ENCODE measurements at regions not wholly inside any gene's neighbourhood (a gene's known extent, or its start where the extent isn't known, plus 50 kb on each side); places are given as distances from the start of the nearest gene placed in this dataset.

DNA sequence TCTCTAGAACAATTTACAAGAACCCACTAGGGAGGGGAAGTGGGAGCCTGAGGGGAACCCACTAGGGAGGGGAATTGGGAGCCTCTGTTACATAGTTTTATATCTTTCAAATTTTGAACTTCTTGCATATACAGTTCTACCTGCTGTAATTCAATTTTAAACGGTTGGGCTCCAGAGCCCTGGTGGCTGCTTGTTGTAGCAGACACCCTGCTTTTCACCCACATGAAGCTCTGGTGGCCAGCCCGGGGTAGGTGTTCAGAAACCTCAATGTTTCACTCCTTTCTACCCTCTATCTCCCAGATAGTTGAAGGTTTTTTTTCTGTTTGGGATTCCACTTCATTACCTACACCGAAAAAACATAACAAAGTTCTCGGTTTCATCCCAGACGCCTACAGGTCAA, 124.4 kb downstream of the TMEM174 start:
- Histone ChIP-seq H3K36me3 (ENCODE audit: insufficient read depth) (no peaks in the 10 kb centered on the region), H3K4me1 (ENCODE audit: low read depth, poor library complexity, severe bottlenecking) (no peaks in the 10 kb centered on the region), H3K9ac (no peak overlapping the region), H3K4me2 (no peak overlapping the region), H2AFZ (ENCODE audit: low read depth) (no peak overlapping the region), H3K79me2 (ENCODE audit: insufficient read depth, low read depth) (no peaks in the 10 kb centered on the region), H3K27me3 (ENCODE audit: insufficient read depth, low read depth) (no peaks in the 10 kb centered on the region), H3K27ac (no peak overlapping the region), H3K4me3 (IDR thresholded peaks at IDR 0.05; ENCODE audit: insufficient read depth, low read depth, low read length) (no peak overlapping the region), H4K20me1 (ENCODE audit: insufficient read depth) (no peaks in the 10 kb centered on the region)
- TF ChIP-seq, protein P1, sequence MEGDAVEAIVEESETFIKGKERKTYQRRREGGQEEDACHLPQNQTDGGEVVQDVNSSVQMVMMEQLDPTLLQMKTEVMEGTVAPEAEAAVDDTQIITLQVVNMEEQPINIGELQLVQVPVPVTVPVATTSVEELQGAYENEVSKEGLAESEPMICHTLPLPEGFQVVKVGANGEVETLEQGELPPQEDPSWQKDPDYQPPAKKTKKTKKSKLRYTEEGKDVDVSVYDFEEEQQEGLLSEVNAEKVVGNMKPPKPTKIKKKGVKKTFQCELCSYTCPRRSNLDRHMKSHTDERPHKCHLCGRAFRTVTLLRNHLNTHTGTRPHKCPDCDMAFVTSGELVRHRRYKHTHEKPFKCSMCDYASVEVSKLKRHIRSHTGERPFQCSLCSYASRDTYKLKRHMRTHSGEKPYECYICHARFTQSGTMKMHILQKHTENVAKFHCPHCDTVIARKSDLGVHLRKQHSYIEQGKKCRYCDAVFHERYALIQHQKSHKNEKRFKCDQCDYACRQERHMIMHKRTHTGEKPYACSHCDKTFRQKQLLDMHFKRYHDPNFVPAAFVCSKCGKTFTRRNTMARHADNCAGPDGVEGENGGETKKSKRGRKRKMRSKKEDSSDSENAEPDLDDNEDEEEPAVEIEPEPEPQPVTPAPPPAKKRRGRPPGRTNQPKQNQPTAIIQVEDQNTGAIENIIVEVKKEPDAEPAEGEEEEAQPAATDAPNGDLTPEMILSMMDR (conservative IDR thresholded peaks at IDR 0.05; ENCODE audit: low read depth, low read length) = no peak

DNA sequence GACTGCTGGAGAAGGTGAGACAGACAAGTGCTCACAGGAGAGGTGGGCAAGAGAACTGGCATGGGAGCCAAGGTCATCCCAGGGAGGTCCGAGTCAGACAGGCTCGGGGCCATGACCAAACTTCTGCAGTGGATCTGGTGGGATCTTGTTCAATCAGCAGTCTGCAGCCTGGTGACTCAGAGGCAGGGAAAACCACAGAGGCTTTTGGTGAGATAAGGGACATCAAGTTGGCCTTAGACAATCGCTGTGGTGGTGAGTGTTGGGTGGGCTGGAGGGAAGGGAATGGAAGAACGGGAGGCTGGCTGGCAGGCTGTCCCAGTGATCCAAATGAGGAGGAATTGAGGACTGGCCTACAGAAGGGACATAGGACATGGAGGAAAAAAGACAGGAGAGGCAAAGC, 123.8 kb downstream of the TMEM174 start:
- no peaks in the 10 kb centered on the region for H3K27me3 ChIP-seq (ENCODE audit: insufficient read depth, low read depth)
- H3K9ac ChIP-seq = no peak overlapping the region

DNA sequence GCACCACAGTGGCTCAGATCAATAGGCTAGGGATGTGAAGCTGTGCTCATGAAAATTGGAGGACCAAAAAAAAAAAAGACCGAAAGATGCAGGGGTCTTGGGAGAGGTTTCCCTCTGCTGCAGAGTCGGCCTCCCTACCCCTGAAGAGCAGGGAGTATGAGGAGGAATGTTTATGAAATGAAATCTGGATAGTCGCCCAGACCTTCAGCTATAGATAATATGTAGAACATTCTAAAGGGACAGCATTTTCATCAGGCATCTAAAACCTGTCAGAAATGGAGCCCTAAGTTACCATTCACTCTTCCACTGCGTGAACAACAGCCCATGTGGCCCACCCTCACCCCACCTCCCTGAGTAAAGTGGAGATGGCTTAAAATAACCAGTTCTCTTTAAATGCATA, 122.9 kb downstream of the TMEM174 start:
- TF ChIP-seq, protein P1 (conservative IDR thresholded peaks at IDR 0.05; ENCODE audit: low read depth, low read length) = no peak
- Histone ChIP-seq H3K9ac (no peak overlapping the region), H2AFZ (ENCODE audit: low read depth) (no peak overlapping the region), H3K27me3 (ENCODE audit: insufficient read depth, low read depth) (no peaks in the 10 kb centered on the region), H3K79me2 (ENCODE audit: insufficient read depth, low read depth) (no peaks in the 10 kb centered on the region), H3K27ac (no peak overlapping the region), H3K4me1 (ENCODE audit: low read depth, poor library complexity, severe bottlenecking) (no peaks in the 10 kb centered on the region), H4K20me1 (ENCODE audit: insufficient read depth) (no peaks in the 10 kb centered on the region), H3K4me2 (no peak overlapping the region), H3K4me3 (IDR thresholded peaks at IDR 0.05; ENCODE audit: insufficient read depth, low read depth, low read length) (no peak overlapping the region), H3K36me3 (ENCODE audit: insufficient read depth) (no peaks in the 10 kb centered on the region)

More for the DNA sequence above, 123.8 kb downstream of the TMEM174 start:
- H2AFZ ChIP-seq (ENCODE audit: low read depth) = no peak overlapping the region
- no peaks in the 10 kb centered on the region for H3K4me1 ChIP-seq (ENCODE audit: low read depth, poor library complexity, severe bottlenecking)
- TF ChIP-seq, protein P1 (conservative IDR thresholded peaks at IDR 0.05; ENCODE audit: low read depth, low read length) = no peak
- no peak overlapping the region for H3K27ac ChIP-seq
- H3K4me2 ChIP-seq = no peak overlapping the region
- H3K79me2 ChIP-seq (ENCODE audit: insufficient read depth, low read depth) = no peaks in the 10 kb centered on the region
- H4K20me1 ChIP-seq (ENCODE audit: insufficient read depth) = no peaks in the 10 kb centered on the region
- no peaks in the 10 kb centered on the region for H3K36me3 ChIP-seq (ENCODE audit: insufficient read depth)
- H3K4me3 ChIP-seq (IDR thresholded peaks at IDR 0.05; ENCODE audit: insufficient read depth, low read depth, low read length) = no peak overlapping the region

DNA sequence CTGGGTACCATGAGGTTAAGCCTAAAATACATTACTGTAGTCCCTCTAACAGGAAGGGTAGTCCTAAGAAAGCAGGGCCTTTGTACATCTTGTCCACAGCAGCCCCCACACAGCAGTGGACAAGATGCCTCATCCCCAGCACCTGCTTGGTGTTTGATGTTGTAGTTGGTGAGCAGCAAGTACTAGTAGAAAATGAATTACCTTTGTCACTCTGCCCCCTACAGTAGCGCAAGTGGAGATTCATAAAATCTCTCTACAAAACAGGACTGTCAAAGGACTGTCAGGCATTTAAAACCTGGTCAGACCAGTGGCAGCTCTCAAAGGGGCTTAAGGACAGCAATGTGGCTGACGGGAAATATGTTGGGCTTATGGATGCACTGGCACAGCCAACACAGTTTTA, 122.5 kb downstream of the TMEM174 start:
- no peak overlapping the region for H2AFZ ChIP-seq (ENCODE audit: low read depth)
- H3K27ac ChIP-seq = no peak overlapping the region
- H3K4me1 ChIP-seq (ENCODE audit: low read depth, poor library complexity, severe bottlenecking) = no peaks in the 10 kb centered on the region
- TF ChIP-seq, protein P1 (conservative IDR thresholded peaks at IDR 0.05; ENCODE audit: low read depth, low read length) = no peak
- H3K79me2 ChIP-seq (ENCODE audit: insufficient read depth, low read depth) = no peaks in the 10 kb centered on the region
- no peaks in the 10 kb centered on the region for H4K20me1 ChIP-seq (ENCODE audit: insufficient read depth)
- no peaks in the 10 kb centered on the region for H3K36me3 ChIP-seq (ENCODE audit: insufficient read depth)
- no peak overlapping the region for H3K4me2 ChIP-seq
- H3K4me3 ChIP-seq (IDR thresholded peaks at IDR 0.05; ENCODE audit: insufficient read depth, low read depth, low read length) = no peak overlapping the region
- no peak overlapping the region for H3K9ac ChIP-seq
- H3K27me3 ChIP-seq (ENCODE audit: insufficient read depth, low read depth) = no peaks in the 10 kb centered on the region
